Nephron (organoid): ENCODE measurements at regions not wholly inside any gene's neighbourhood (a gene's known extent, or its start where the extent isn't known, plus 50 kb on each side); places are given as distances from the start of the nearest gene placed in this dataset.

ENCODE experiments used
- H3K27ac Mint-ChIP-seq, 3 experiments: 2 replicates each; pipeline ENCODE4 v1.8.0; 2020; ENCODE audit warnings: mixed read lengths in 3 of 3, mild to moderate bottlenecking in 2 of 3, moderate library complexity in 1 of 3
- H3K27me3 Mint-ChIP-seq: 2 replicates; pipeline ENCODE4 v1.8.0; 2021; ENCODE audit warnings: low read depth, mild to moderate bottlenecking, moderate library complexity, mixed read lengths
- H3K36me3 Mint-ChIP-seq: 2 replicates; pipeline ENCODE4 v1.8.0; 2020; ENCODE audit warnings: low read depth, mixed read lengths
- H3K4me1 Mint-ChIP-seq: 2 replicates; pipeline ENCODE4 v1.8.0; 2020; ENCODE audit warnings: mixed read lengths
- H3K4me3 Mint-ChIP-seq, 3 experiments: 2 replicates each; pipeline ENCODE4 v1.8.0; 2020; ENCODE audit warnings: mild to moderate bottlenecking in 3 of 3, mixed read lengths in 3 of 3, moderate library complexity in 2 of 3
- H3K9me3 Mint-ChIP-seq: 2 replicates; pipeline ENCODE4 v1.8.0; 2020; ENCODE audit warnings: mixed read lengths
- CTCF ChIP-seq, 3 experiments: fragments of 200-600 bp; sonication (generic); IDR thresholded peaks; one replicate each; pipeline ENCODE4 v1.5.0; 2021; ENCODE audit warnings: antibody characterized with exemption in 3 of 3; ENCODE audit not compliant: unreplicated experiment in 3 of 3

- no peak for TF ChIP-seq CTCF (IDR thresholded peaks at IDR 0.05; ENCODE audit: unreplicated experiment in 3 of 3)
- H3K9me3 Mint-ChIP-seq = peaks cover 7% of the 10 kb centered on the region
Measured at GRCh38 chr9:23220957-23221356, 605.1 kb downstream of the ELAVL2 start.

GRCh38 chr9:23229890-23230317 is 596.1 kb downstream of the ELAVL2 start:
- no peaks in the 10 kb centered on the region for H3K27me3 Mint-ChIP-seq
- no peaks in the 10 kb centered on the region for H3K9me3 Mint-ChIP-seq
- H3K36me3 Mint-ChIP-seq = no peaks in the 10 kb centered on the region
- no peak overlapping the region for H3K27ac Mint-ChIP-seq
- H3K4me1 Mint-ChIP-seq = no peaks in the 10 kb centered on the region
- no peak for TF ChIP-seq CTCF (IDR thresholded peaks at IDR 0.05; ENCODE audit: unreplicated experiment in 3 of 3)
- no peak overlapping the region for H3K4me3 Mint-ChIP-seq

More at GRCh38 chr9:23220957-23221356, 605.1 kb downstream of the ELAVL2 start:
- no peaks in the 10 kb centered on the region for H3K4me1 Mint-ChIP-seq
- no peaks in the 10 kb centered on the region for H3K27me3 Mint-ChIP-seq
- H3K36me3 Mint-ChIP-seq = no peaks in the 10 kb centered on the region
- no peak overlapping the region for H3K4me3 Mint-ChIP-seq
- no peak overlapping the region for H3K27ac Mint-ChIP-seq

- H3K27me3 Mint-ChIP-seq = no peaks in the 10 kb centered on the region
- H3K9me3 Mint-ChIP-seq = no peaks in the 10 kb centered on the region
- no peaks in the 10 kb centered on the region for H3K4me1 Mint-ChIP-seq
- no peak overlapping the region for H3K4me3 Mint-ChIP-seq
- H3K36me3 Mint-ChIP-seq = no peaks in the 10 kb centered on the region
- no peak overlapping the region for H3K27ac Mint-ChIP-seq
- TF ChIP-seq CTCF (IDR thresholded peaks at IDR 0.05; ENCODE audit: unreplicated experiment in 3 of 3) = no peak
Measured at GRCh38 chr9:23232831-23233230, 593.2 kb downstream of the ELAVL2 start.

GRCh38 chr9:23243523-23243922 is 582.5 kb downstream of the ELAVL2 start:
- peaks cover 7% of the 10 kb centered on the region for H3K9me3 Mint-ChIP-seq
- no peak overlapping the region for H3K4me3 Mint-ChIP-seq

GRCh38 chr9:23245067-23245466 is 581.0 kb downstream of the ELAVL2 start:
- no peak for TF ChIP-seq CTCF (IDR thresholded peaks at IDR 0.05; ENCODE audit: unreplicated experiment in 3 of 3)
- H3K27ac Mint-ChIP-seq = no peak overlapping the region
- H3K4me3 Mint-ChIP-seq = no peak overlapping the region
- no peaks in the 10 kb centered on the region for H3K27me3 Mint-ChIP-seq
- no peaks in the 10 kb centered on the region for H3K36me3 Mint-ChIP-seq
- no peaks in the 10 kb centered on the region for H3K4me1 Mint-ChIP-seq
- peaks cover 11% of the 10 kb centered on the region for H3K9me3 Mint-ChIP-seq

More at GRCh38 chr9:23243523-23243922, 582.5 kb downstream of the ELAVL2 start:
- Mint-ChIP-seq H3K27me3 (no peaks in the 10 kb centered on the region), H3K36me3 (no peaks in the 10 kb centered on the region), H3K27ac (no peak overlapping the region), H3K4me1 (no peaks in the 10 kb centered on the region)
- no peak for TF ChIP-seq CTCF (IDR thresholded peaks at IDR 0.05; ENCODE audit: unreplicated experiment in 3 of 3)

- H3K27me3 Mint-ChIP-seq = no peaks in the 10 kb centered on the region
- no peaks in the 10 kb centered on the region for H3K36me3 Mint-ChIP-seq
- H3K4me1 Mint-ChIP-seq = no peaks in the 10 kb centered on the region
- no peak for TF ChIP-seq CTCF (IDR thresholded peaks at IDR 0.05; ENCODE audit: unreplicated experiment in 3 of 3)
- no peak overlapping the region for H3K27ac Mint-ChIP-seq
- no peak overlapping the region for H3K4me3 Mint-ChIP-seq
- peaks cover 8% of the 10 kb centered on the region for H3K9me3 Mint-ChIP-seq
Measured at GRCh38 chr9:23254404-23255184, 571.4 kb downstream of the ELAVL2 start.
